ENCODE measurements at regions not wholly inside any gene's neighbourhood (a gene's known extent, or its start where the extent isn't known, plus 50 kb on each side); places are given as distances from the start of the nearest gene placed in this dataset.

- Mint-ChIP-seq H3K27ac (no peak overlapping the region), H3K36me3 (peaks cover 1% of the 10 kb centered on the region), H3K27me3 (ENCODE audit: low read depth) (peaks cover 78% of the 10 kb centered on the region), H3K4me1 (peaks cover 58% of the 10 kb centered on the region), H3K9me3 (no peaks in the 10 kb centered on the region), H3K4me3 (no peak overlapping the region)
- CTCF ChIA-PET: no interaction called here
- no peak for ATAC-seq
- TF ChIP-seq ELF4 (CRISPR knock-in tag; IDR thresholded peaks at IDR 0.05; ENCODE audit: low read depth): no peak
- no peak for TF ChIP-seq AR (CRISPR knock-in tag; IDR thresholded peaks at IDR 0.05)
- TF ChIP-seq ZNF138 (CRISPR knock-in tag; conservative IDR thresholded peaks at IDR 0.05): no peak
- TF ChIP-seq CBFB (CRISPR knock-in tag; IDR thresholded peaks at IDR 0.05; ENCODE audit: low read depth): no peak
- no peak for TF ChIP-seq EMX1 (CRISPR knock-in tag; IDR thresholded peaks at IDR 0.05)
- no peak for TF ChIP-seq TEAD1 (CRISPR knock-in tag; IDR thresholded peaks at IDR 0.05)
- TF ChIP-seq GRHL2 (CRISPR knock-in tag; IDR thresholded peaks at IDR 0.05; ENCODE audit: insufficient replicate concordance, severe bottlenecking): no peak
- TF ChIP-seq ZNF232 (CRISPR knock-in tag; IDR thresholded peaks at IDR 0.05): no peak
- TF ChIP-seq ZNF219 (CRISPR knock-in tag; IDR thresholded peaks at IDR 0.05; ENCODE audit: borderline replicate concordance): no peak
- POLR2A ChIA-PET: no interaction called here
- DNase-seq (ENCODE audit: low spot score): no peak
Observed at GRCh38 chr17:77782611-77783010, 175.9 kb upstream of the TNRC6C start.

- H3K27ac Mint-ChIP-seq: no peak overlapping the region
- no peak overlapping the region for H3K4me3 Mint-ChIP-seq
- DNase-seq (ENCODE audit: low spot score): no peak
- peaks cover 74% of the 10 kb centered on the region for H3K4me1 Mint-ChIP-seq
- peaks cover 86% of the 10 kb centered on the region for H3K27me3 Mint-ChIP-seq (ENCODE audit: low read depth)
- H3K36me3 Mint-ChIP-seq: peaks cover 9% of the 10 kb centered on the region
- no peaks in the 10 kb centered on the region for H3K9me3 Mint-ChIP-seq
- ATAC-seq: no peak
- CTCF ChIA-PET: interaction anchor here (1.0 to 2.0 kb wide), 2 partner anchors 11 to 108 kb away, joined by 3 to 5 read pairs; no protein-coding TSS in a partner anchor
- TF ChIP-seq FOXP1 (CRISPR knock-in tag; IDR thresholded peaks at IDR 0.05; ENCODE audit: borderline replicate concordance) (0 out of 2 replicates have a peak, but pooled peaks have one; percentile 27), AFF4 (CRISPR knock-in tag; IDR thresholded peaks at IDR 0.05; ENCODE audit: borderline replicate concordance) (no peak)
- POLR2A ChIA-PET: no interaction called here
Observed at GRCh38 chr17:77783991-77784820, 174.3 kb upstream of the TNRC6C start.

- ChIA-PET POLR2A (interaction anchor here (0.6 to 1.5 kb wide), 2 partner anchors 173 to 209 kb away, joined by 4 to 6 read pairs; partner anchors contain the start of gene TNRC6C), CTCF (interaction anchor here (1.0 to 2.9 kb wide), 4 partner anchors 8 to 107 kb away, joined by 4 to 10 read pairs (median 5); no protein-coding TSS in a partner anchor)
- H3K27me3 Mint-ChIP-seq (ENCODE audit: low read depth): peaks cover 94% of the 10 kb centered on the region
- ATAC-seq (no peak), DNase-seq (ENCODE audit: low spot score) (no peak)
- TF ChIP-seq ESRRA (CRISPR knock-in tag; IDR thresholded peaks at IDR 0.05; ENCODE audit: borderline replicate concordance) (no peak), TCF7 (CRISPR knock-in tag; IDR thresholded peaks at IDR 0.05; ENCODE audit: low read depth) (no peak), ATF1 (CRISPR knock-in tag; IDR thresholded peaks at IDR 0.05) (no peak), MAX (CRISPR knock-in tag; IDR thresholded peaks at IDR 0.05) (0 out of 2 replicates have a peak, but pooled peaks have one; percentile 6), JUN (CRISPR knock-in tag; IDR thresholded peaks at IDR 0.05) (no peak)
- H3K4me3 Mint-ChIP-seq: no peak overlapping the region
- H3K27ac Mint-ChIP-seq: peak overlapping the region; percentile 58
- H3K36me3 Mint-ChIP-seq: peaks cover 11% of the 10 kb centered on the region
- peaks cover 80% of the 10 kb centered on the region for H3K4me1 Mint-ChIP-seq
- no peaks in the 10 kb centered on the region for H3K9me3 Mint-ChIP-seq
Observed at GRCh38 chr17:77785312-77785905, 173.1 kb upstream of the TNRC6C start.

Data from WTC11 (cell line).